Activated CD4-positive, alpha-beta T cell treated with anti-CD3 and anti-CD28 coated beads, Interleukin-2, amount 50 U/mL, for 16 hours (primary cell): ENCODE measurements at regions not wholly inside any gene's neighbourhood (a gene's known extent, or its start where the extent isn't known, plus 50 kb on each side); places are given as distances from the start of the nearest gene placed in this dataset.
A peak's percentile ranks its signal among the peaks of the same experiment; 100 is the strongest.

Experiments
- DNase-seq: peaks from one replicate; pipeline ENCODE4 v3.0.0-alpha.2; 2020

DNA sequence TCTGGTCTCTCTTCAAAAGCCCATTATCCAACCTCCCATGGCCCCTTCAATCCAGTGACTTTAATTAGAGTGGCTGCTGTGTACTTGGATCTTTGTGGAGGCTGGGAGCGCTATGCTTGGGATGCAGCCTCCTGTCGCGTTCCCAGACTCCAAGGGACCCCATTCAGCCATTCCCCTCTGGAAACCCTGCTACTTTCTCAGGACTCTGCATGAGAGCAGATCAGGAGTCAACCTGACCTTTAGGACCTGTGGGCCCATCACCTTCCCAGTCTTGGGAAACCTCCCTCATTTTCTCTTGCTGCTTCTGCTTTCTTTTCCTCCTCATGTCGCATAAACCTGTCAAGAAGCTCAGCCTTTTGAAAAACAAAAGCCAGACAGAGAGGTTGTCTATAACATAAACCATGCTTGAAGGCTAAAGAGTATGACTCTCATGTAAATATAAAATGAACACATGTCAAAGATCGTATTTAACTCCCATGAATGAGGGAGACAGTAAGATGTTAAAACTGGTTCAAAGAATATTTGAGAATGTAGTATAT is 143.1 kb upstream of the PELI1 start:
- DNase-seq, result no peak

DNA sequence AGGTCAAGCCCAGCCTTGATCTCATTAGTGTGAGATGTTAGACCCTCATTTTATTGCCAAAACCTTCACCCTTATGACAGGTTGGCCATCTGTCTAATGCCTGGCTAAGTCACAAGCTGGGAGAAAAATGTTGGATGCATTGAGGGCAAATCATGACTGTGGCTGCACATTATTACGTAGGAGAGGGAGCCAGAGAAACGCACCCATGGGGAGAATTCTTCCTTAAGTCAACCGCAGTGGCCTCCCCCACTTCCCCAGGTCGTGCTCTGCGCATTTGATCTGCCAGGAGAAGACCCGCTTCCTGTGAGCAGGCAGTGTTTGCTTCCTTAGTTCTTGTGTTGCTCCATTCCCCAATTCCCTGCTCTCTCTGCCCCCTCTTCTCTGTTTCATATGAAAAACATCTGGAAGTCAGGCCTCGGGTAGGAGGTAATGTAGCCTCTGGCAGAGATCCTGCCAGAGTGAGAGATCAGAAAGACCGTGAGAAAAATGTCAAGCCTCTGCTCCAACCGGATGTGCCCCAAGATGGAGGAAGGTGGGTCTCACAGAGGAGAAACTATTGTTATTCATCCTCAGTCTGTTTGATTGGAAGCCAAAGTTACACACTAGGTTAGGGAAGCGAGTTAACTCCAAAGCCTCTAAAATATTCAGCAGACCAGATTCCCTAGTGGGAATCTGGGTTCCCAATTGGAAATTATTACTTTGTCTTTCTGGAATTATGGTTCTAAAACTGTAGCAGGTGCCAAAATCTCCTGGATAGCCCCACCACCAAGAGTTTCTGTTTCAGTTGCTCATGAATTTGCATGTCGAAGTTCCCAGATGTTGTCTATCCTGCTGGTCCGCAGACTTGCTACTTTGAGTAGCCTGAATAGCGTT is 144.3 kb upstream of the PELI1 start:
- DNase-seq, result no peak

DNA sequence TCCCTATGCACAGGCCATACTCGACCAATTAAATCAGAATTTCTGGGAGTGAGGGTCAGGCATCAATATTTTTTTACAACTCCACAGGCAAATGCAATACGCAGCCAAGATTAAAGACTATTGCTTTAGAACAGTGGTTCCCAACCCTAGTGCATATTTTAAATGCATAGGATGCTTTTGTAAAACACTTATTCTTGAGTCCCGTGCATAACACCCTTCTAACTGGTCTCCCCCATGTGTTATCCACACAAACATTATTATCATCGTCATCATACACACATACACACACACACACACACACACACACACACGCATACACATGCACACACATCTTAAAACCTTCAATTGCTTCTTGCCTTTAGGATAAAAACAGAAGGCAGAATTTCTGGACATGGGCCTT is 145.0 kb upstream of the PELI1 start:
- DNase-seq, result no peak

DNA sequence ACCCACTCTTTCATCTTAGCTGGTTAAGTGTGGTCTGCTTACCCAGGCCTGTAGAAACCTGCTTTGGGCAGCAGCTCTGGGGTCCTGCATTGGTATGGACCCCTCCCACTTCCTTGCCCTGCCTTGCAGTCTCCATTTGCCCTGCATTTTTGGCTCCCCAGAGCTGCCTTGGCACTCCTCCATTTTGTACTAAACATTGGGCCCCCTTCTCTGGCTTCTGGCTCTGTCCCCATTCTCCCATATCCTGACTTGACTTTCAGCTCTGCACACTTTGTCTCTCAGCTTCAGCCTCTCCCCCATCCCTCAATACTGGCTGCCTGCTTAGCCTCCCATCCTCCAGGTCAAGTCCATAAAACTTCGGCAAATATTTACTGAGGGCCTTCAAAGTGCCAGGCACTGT is 145.5 kb upstream of the PELI1 start:
- DNase-seq, result no peak

DNA sequence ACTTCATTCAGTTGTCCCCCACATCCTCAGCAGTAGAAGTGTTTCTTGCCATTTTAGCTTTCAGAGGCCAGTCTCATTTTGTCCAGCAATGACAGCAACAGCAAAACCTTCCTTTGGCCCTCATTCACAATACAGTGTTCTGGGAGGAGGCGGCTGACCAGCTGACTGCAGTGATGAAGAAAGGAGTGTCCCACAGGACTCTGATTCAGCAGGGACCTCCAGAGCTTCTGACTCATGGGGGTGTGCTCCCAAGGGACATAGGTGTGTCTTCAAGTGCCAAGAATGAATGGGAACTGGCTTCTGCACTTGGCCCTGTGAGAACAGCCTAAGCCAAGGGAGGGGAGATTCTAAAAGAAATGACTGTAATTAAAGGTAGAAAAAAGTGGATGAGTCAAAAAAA is 147.0 kb upstream of the PELI1 start:
- no peak for DNase-seq

DNA sequence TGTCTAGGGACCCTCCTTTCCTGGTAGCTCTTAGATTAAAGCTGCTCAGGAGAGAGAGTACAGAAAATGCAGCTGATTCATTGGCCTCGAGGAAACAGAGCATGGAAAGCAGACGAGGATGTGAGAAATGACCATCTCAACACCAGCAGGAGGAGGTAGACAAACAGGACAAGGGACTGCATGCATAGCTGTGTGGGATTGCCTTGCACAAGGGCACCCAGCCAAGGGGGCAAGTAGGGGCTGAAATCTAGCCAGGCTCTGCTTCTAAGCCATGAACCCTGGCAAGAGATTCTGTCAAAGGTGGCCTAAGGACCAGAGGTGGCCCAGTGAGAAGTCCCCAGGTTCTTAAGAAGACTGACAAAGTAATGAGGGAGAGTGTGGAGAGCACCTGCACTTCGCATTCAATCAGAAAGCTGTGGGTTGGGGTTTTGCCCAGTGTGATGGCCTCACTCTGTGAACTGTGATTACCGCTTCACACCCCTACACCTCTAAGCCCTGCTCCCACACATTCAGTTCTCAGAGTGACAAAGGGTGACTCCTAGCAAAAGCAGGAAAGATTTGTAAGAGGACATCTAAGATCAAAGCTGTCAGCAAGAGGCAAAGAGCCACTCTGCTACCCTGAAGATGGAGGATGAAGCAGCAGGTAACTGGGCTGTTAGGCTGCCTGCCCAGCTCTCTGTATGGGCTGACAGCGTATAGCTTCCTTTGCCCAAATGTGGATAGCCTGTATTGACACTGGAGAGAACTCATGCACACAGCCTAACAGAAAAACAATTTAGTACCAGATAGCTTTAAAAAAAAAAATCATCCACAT is 151.3 kb upstream of the PELI1 start:
- peak; percentile 50 for DNase-seq

DNA sequence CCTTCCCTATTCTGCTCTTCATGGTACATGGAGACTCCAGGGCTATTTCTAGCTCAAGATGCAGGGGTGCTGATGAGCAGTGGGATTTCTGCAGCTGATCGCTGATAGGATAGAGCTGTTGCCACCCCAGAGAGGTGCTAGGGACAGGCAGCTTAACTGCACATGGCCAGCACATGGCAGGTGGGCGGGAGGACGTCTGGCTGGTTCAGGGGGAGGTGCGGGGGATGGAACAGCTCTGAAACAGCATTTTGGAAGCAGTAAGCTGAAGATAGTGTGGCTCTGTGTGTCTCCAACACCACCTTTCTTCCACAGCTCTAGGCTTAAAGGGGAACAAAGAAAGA is 151.9 kb upstream of the PELI1 start:
- DNase-seq, result no peak

DNA sequence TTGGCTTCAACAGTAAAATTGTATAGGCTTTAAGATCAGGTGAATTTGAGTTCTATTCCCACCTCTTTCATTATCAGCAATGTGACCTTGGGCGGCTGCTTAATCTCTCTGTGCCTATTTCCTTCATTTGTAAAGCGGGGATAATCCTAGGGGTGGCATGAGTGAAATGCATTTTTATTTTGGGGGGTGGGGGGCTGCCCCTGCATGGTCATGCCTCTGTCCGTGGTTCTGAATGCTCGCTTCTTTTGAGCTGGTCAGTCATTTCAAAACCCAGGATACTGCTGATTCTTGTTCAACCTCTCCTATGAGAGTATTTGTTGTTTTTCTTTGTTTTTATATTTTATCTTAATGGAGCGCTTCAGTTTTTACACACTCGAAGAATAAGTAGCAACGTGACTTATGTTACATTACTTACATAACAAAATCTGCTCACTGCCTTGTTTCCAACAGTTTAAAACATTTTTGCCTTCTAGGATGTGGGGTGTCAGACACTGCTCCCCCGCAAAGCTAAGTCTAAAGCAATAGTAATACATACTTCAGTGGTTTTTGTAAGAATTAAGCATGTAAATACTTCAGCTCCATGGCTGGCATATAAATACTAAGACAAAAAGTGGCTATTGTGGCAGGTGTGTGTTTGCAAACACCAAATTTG is 152.6 kb upstream of the PELI1 start:
- no peak for DNase-seq

DNA sequence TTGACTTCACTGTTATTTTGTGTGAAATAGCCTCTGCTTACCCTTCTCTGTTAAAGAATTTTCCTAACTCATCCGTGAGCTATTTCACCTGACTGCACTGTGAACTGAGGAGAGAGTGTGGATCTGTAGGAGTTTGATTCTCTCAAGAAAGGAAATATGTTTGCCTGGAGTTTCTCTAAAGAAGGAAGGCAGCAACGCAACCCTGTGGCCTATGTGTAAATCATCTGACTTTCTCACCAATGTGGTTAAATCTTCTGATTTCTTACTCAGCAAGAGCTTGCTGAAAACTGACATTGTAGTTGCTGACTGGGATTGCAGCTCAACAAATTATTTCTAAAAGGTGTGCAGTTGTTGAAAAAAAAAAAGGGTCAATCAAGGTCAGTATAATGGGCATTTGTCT is 153.9 kb upstream of the PELI1 start:
- no peak for DNase-seq

DNA sequence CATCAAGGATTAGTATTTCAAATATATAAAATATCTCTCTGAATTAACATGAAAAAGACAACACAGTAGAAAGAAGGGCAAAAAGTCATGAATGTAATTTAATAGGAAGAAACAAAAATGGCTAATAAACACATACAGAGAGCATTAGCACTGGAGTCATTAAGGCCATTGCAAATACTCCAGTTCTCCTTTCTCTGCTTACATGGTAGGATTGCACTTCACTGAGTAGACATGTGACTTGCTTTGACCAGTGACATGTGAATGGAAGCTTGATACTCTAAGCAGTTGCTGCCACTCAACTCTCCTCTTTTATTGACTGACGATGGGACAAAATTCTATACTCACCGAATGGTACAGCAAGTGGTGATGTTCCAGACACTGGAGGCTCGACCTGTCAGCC is 153.9 kb upstream of the LGALSL start:
- no peak for DNase-seq

DNA sequence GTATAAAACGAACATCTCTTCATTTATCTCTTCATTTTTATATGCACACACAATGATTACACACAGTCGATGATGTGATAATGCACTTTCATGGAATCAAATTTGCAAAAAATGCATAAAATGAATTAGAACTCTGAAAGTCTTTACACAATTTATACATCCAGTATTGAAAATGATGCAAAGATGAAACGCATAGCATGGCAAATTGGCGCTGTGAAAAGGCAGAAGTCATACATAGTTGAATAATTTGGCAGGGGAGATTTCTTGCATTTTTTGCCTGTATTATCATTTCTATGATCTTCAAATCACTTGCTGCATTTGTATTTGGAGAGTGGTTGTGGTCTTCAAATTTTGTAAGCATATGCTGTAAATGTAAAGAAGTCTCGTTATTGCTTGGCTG is 150.7 kb upstream of the LGALSL start:
- DNase-seq, result no peak

DNA sequence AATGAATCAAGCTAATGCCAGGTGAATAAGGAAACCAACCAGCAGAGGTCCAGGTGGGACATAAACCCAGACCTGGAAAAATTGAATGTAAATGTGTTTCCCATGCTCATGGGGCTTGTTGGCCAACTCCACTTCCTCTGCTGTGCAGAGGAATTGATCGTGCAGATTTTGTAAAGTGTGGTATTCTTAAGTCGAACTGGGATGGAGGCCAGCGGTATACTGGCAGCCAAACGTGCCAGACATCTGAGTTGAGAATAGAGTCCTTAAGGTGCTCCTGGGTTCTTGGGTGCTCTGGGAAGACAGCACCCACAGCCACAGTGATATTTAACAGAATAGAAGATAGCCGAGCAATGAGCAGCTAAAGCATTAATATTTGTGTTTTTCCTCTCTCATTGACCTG is 146.5 kb upstream of the LGALSL start:
- no peak for DNase-seq

DNA sequence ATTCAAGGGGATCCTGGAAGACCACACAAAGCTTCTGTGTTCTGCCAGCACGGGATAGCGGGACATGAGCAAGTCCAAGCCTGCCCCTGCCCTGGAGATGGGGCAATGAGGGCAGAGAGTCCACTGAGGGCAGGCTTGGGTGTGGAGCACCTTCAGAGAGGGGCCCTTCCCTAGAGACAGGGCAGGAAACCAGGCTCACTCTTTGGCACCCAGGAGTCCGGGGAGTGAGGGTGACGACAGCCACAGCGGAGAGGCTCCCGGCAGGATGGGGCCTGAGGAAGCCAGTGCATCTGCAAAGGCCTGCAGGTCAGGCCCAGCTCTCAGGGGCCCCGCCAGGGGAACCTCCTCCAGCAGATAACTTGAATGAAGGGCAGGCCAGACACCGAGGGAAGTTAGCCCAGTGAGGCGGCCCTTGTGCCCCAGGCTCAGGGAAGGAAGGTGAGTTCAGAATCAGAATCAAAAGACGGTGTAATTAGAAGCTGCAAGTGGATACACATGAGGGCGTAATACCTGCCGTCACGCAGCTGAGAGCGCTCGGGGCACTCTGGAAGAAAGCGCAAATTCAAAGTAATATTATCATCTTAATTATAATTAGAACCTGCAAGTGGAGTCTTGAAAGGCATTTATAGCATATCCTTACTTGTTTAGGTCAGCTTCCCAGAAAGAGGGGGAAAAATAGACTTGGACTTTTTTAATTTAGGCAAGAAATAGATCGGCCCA is 142.6 kb upstream of the LGALSL start:
- no peak for DNase-seq

DNA sequence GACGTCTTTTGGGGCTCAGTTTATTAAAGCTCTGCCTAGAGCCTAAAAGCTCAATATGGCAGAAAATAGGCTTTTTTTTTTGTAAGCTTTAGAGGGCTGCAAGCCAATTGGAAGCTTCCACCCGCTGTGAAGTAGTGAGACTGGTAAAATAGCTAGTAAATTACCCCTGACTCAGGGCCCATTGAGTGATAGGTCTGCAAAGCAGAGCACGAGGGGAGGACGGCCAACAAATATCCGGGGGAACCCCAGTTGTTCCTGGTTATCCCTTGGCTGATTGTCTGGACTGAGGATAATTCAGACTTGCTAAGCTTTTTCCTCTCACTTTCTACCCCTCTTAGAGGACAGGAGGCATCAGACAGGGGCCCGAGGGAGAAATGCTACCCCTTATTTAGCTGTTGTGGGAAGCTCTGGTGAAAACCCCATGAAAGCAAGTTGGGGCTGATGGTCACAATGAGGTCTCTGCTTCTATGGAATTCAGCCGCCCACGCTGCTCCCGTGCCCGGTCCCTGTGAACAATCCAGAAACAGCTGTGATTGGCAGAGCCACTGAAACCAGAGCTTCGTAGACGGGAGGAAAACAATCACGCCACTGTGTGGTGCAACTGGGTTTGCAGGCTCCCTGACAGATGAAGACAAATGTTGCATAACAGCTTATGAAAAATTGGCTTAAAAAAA is 141.9 kb upstream of the LGALSL start:
- DNase-seq, result no peak

DNA sequence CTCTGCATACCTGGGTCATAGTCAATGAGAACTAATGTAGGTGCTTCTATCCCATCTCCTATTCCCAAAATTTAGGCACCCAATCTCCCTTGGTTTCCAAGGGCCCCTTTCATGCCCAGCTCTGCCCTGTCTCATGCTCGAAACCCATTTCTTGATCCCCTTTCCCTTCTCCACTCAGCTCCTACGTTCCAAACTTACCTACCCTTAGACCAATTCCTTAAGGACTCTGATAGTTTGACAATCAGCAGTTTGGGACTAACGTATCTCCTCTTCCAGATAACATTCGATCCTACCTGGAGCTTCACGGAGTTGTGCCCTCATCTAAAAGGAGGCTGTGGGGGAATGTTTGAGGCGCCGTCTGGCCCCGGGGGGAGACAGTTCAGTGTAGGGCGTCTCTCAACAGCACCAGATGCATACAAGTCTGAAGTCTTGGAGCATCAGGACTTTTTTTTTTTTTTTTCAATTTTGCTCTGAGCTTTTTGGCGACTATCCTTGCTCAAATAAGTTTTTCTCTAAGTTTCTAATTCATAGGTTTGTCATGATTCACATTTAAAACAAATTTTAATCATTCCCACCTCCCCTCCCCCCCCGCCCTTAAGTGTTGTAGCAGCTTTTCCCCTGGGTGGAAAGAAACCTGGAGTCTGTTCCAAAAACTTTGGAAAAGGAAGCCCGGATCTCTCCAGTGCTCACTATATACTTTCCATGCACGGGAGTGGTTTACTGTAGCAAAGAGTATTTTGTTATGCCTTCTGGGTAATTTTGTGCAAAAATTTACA is 141.2 kb upstream of the LGALSL start:
- no peak for DNase-seq

DNA sequence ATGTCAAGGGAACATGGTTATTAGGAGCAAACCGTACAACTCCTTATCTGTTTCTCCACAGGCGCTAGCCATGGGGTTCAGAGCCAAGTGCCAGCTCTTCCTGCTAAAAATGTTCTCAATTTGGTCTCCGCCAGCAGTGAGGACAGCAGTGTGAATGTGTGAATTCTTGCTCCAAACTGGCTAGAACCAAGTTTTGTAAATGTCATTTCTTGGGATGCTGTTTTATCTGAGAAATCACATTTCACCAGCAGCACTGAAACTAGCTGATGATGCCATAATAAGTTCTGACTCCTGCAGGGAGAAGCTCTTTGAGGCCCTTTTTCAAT is 140.6 kb upstream of the LGALSL start:
- DNase-seq, result no peak

DNA sequence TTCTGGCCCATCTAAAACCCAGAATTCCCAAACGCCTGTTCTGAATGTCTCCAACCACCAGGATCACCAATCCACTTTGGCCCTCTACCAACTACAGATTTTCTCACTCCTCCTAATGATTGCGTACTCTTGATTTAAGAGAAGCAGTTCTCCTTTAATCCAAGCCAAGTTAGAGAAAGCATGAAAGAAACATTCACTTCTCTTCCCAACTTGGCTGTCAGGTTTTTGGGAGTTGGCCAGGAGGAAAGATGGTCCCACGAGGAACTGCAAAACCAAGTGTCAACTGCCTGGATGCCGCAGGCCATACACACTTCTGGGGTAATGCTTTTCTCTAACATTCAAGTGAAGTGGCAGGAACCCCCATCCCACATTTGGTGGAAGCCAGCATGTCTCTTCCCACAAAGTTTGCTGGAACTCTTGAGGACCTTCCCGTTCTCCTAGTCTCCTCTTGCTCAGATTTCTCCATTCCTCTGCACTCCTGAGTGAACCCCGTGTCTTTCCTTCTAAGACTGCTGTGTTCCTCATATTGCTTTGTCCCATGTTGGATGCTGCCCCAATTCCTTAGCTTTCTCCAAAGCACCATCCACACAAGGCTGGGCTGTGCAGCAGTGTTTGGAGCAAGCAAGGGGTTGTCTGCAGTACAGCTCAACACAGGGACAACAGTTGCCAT is 138.5 kb upstream of the LGALSL start:
- no peak for DNase-seq

DNA sequence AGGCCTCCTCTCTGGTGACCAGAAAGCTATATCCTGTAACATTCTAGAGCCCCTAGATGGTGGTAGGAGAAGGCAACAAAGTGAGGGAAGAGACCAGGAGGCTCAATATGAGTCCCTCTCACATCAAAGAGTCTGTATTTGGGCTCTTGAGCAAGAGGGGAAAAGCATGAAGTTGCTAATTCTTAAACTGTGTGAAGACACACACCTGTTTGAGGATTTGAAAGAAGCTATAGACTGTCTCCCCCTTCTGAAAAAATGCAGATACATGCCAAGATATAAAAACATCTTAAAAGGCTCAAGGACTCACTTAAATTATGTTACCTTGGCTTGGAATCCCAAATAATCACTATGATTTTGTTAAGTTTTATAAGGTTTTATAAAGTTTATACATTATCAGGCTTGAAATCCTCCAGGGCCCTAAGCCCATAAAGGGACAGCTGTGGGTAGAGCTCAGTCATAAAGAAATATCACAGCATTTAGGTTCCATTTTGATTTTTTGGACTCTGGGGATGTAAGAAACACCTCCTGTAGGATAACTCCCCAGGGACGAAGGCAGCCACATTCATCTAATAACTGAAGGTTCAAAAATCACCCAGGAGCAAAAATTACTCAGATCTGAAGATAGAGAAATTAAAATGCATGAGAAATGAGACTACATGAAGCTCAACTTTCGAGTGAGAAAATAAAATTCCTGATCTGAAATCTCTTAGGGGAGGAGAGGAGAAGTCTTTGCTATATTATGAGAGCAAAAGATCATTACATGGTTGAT is 136.1 kb upstream of the LGALSL start:
- DNase-seq, result no peak

DNA sequence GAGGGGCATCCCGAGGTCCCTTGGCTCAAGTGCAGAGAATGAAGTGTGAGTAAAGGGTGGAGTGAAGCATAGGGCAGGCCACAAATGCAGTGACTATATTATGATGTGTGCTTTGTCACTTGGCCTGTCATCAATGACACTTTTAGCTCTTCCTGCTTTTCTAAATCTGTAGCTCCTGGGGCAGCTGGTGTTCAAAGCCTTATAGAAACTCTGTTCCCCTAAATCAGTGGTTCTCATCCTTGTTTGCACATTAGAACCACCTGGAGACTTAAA is 135.6 kb upstream of the LGALSL start:
- DNase-seq, result no peak

DNA sequence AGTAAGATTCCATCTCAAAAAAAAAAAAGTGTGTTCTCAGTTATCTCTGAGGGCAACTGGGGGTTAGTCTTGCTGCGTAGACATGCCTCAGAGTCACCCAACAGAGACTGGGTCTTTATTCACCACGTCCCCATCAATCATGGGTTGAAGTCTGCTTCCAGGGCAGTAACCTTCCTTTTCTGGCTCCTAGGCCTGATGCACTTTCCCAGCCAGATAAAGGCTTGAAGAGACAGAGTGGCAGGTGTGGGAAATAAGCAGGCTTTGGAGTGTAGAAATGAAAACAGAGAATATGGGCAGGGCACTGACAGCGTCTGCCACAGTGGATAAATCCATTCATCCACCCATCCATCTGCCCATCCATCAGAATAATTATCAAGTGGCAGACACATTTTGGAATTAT is 134.1 kb upstream of the LGALSL start:
- DNase-seq, result no peak

DNA sequence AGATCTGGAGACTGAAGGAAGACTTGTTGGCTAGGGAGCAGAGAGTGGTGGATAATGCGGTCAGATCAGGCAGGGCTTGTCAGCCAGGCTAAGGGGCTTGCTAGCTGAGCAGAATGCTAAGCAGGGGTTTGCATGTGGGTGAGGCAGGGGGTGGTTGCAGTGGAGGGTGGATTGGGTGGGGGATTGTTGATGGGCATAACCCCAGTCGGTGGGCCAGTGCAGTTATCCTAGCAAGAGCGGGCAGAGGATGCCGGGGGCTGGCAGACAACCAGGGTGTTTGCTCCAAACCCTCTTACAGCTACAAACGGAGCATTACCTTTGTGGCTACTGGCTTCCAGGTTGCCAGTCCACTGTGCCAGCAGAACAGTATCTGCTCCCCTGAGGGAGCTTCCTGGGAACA is 131.5 kb upstream of the LGALSL start:
- DNase-seq, result no peak
